HL-60 (cell line): ENCODE measurements at regions not wholly inside any gene's neighbourhood (a gene's known extent, or its start where the extent isn't known, plus 50 kb on each side); places are given as distances from the start of the nearest gene placed in this dataset.

Experiments
- DNase-seq, 2 experiments: peaks; one replicate each; pipeline ENCODE4 v3.0.0-alpha.2; 2010 to 2020; ENCODE audit warnings: low read depth in 1 of 2, low spot score in 1 of 2
- H3K27ac ChIP-seq: fragments of 250-450 bp; sonication (Bioruptor Pico); replicated peaks from 2 replicates; pipeline ENCODE4 v1.5.1; 2020; ENCODE audit warnings: mild to moderate bottlenecking, moderate library complexity
- H3K27me3 ChIP-seq: fragments of 250-450 bp; sonication (Bioruptor Pico); 2 replicates; pipeline ENCODE4 v1.5.1; 2021; ENCODE audit warnings: mild to moderate bottlenecking, moderate library complexity; ENCODE audit not compliant: insufficient read depth, poor library complexity, severe bottlenecking
- H3K4me3 ChIP-seq: replicated peaks from 2 replicates; pipeline ENCODE4 v1.5.1; 2011; ENCODE audit warnings: mild to moderate bottlenecking, control low read depth, low read length; ENCODE audit not compliant: insufficient read depth
- CTCF ChIP-seq: IDR thresholded peaks from one replicate; pipeline ENCODE4 v1.5.1; 2011; ENCODE audit warnings: low read length, control low read depth, inconsistent platforms; ENCODE audit not compliant: insufficient read depth
- GABPA ChIP-seq: IDR thresholded peaks from 2 replicates; pipeline ENCODE4 v1.6.1; 2012; ENCODE audit warnings: low read depth
- POLR2AphosphoS5 ChIP-seq: IDR thresholded peaks from 2 replicates; pipeline ENCODE4 v1.6.1; 2012; ENCODE audit warnings: low read depth
- REST ChIP-seq: IDR thresholded peaks from 2 replicates; pipeline ENCODE4 v1.6.1; 2012; ENCODE audit warnings: low read depth; ENCODE audit not compliant: insufficient replicate concordance
- SPI1 ChIP-seq: IDR thresholded peaks from 2 replicates; pipeline ENCODE4 v1.6.1; 2012; ENCODE audit warnings: low read depth, mild to moderate bottlenecking, borderline replicate concordance

- no peak for DNase-seq
- Histone ChIP-seq H3K27me3 (no peaks in the 10 kb centered on the region), H3K27ac (no peak overlapping the region), H3K4me3 (no peak overlapping the region)
- TF ChIP-seq POLR2AphosphoS5, result no peak
Measured at GRCh38 chr11:87849216-87849615, 326.0 kb downstream of the RAB38 start.

- Histone ChIP-seq H3K4me3 (no peak overlapping the region), H3K27ac (no peak overlapping the region), H3K27me3 (no peaks in the 10 kb centered on the region)
- TF ChIP-seq CTCF, result no peak
- no peak for TF ChIP-seq POLR2AphosphoS5
- TF ChIP-seq SPI1, result no peak
- TF ChIP-seq GABPA, result no peak
- no peak for TF ChIP-seq REST
- DNase-seq, result no peak
Measured at GRCh38 chr11:87840786-87841185, 334.5 kb downstream of the RAB38 start.

- no peak overlapping the region for H3K4me3 ChIP-seq
- no peaks in the 10 kb centered on the region for H3K27me3 ChIP-seq
- no peak for TF ChIP-seq GABPA
- no peak overlapping the region for H3K27ac ChIP-seq
- no peak for DNase-seq
Measured at GRCh38 chr11:87832211-87832610, 343.0 kb downstream of the RAB38 start.

GRCh38 chr11:87820011-87820410 is 355.2 kb downstream of the RAB38 start:
- Histone ChIP-seq H3K27me3 (no peaks in the 10 kb centered on the region), H3K27ac (no peak overlapping the region), H3K4me3 (no peak overlapping the region)
- TF ChIP-seq POLR2AphosphoS5 (no peak), GABPA (no peak)
- no peak for DNase-seq

GRCh38 chr11:87819151-87819550 is 356.1 kb downstream of the RAB38 start:
- Histone ChIP-seq H3K4me3 (no peak overlapping the region), H3K27me3 (no peaks in the 10 kb centered on the region), H3K27ac (no peak overlapping the region)
- TF ChIP-seq REST, result no peak
- no peak for TF ChIP-seq SPI1
- no peak for TF ChIP-seq CTCF
- TF ChIP-seq POLR2AphosphoS5, result no peak
- TF ChIP-seq GABPA, result no peak
- no peak for DNase-seq
